IMR-90 (cell line): ENCODE measurements at regions not wholly inside any gene's neighbourhood (a gene's known extent, or its start where the extent isn't known, plus 50 kb on each side); places are given as distances from the start of the nearest gene placed in this dataset.

ENCODE experiments used
- CEBPB ChIP-seq: IDR thresholded peaks from 2 replicates; pipeline ENCODE4 v1.6.1; 2012; ENCODE audit warnings: low read depth, low read length, improper control_type of control experiment
- CTCF ChIP-seq: conservative IDR thresholded peaks from 2 replicates; pipeline ENCODE4 v1.5.1; 2012; ENCODE audit warnings: mild to moderate bottlenecking, low read depth, low read length, improper control_type of control experiment
- ELK1 ChIP-seq: fragments of 150-350 bp; IDR thresholded peaks from 2 replicates; pipeline ENCODE4 v1.6.1; 2016; ENCODE audit warnings: low read depth, mild to moderate bottlenecking, low read length, moderate library complexity, borderline replicate concordance
- MAFK ChIP-seq: IDR thresholded peaks from 2 replicates; pipeline ENCODE4 v1.6.1; 2012; ENCODE audit warnings: low read depth, low read length, improper control_type of control experiment
- MXI1 ChIP-seq: IDR thresholded peaks from 2 replicates; pipeline ENCODE4 v1.6.1; 2012; ENCODE audit warnings: low read depth, mild to moderate bottlenecking, low read length, moderate library complexity, borderline replicate concordance
- POLR2A ChIP-seq: IDR thresholded peaks from 2 replicates; pipeline ENCODE4 v1.6.1; 2012; ENCODE audit warnings: mild to moderate bottlenecking, low read depth, low read length
- RAD21 ChIP-seq: IDR thresholded peaks from 2 replicates; pipeline ENCODE4 v1.6.1; 2012; ENCODE audit warnings: low read length, improper control_type of control experiment
- RFX5 ChIP-seq: IDR thresholded peaks from 2 replicates; pipeline ENCODE4 v1.8.0; 2012; ENCODE audit warnings: low read depth, mild to moderate bottlenecking, low read length, moderate library complexity
- SMC3 ChIP-seq: fragments of 150-350 bp; IDR thresholded peaks from 2 replicates; pipeline ENCODE4 v1.6.1; 2016; ENCODE audit warnings: low read depth, mild to moderate bottlenecking, antibody characterized with exemption, low read length, moderate library complexity
- USF2 ChIP-seq: fragments of 150-350 bp; IDR thresholded peaks from 2 replicates; pipeline ENCODE4 v1.6.1; 2017; ENCODE audit warnings: mild to moderate bottlenecking, antibody characterized with exemption, low read length, low read depth

- TF ChIP-seq POLR2A (no peak), CTCF (no peak), CEBPB (no peak), MXI1 (no peak), USF2 (no peak), RAD21 (no peak), ELK1 (no peak), RFX5 (no peak), SMC3 (no peak), MAFK (no peak)
Measured at GRCh38 chr2:819121-819520, 131.5 kb upstream of the SNTG2 start.
